IPS DF 6.9 (cell line): ENCODE measurements at regions not wholly inside any gene's neighbourhood (a gene's known extent, or its start where the extent isn't known, plus 50 kb on each side); places are given as distances from the start of the nearest gene placed in this dataset.

Source experiments
- DNase-seq: peaks from one replicate; pipeline ENCODE4 v3.0.0-alpha.2; 2013; ENCODE audit warnings: low read depth, low spot score
- H3K27ac ChIP-seq: one replicate; pipeline ENCODE4 v1.5.1; 2013; ENCODE audit warnings: low read length, control low read depth
- H3K27me3 ChIP-seq: 2 replicates; pipeline ENCODE4 v1.6.1; 2013; ENCODE audit warnings: mild to moderate bottlenecking, low read length; ENCODE audit not compliant: control insufficient read depth, insufficient read depth
- H3K36me3 ChIP-seq: 2 replicates; pipeline ENCODE4 v1.6.1; 2013; ENCODE audit warnings: low read length; ENCODE audit not compliant: control insufficient read depth, insufficient read depth
- H3K4me1 ChIP-seq: 2 replicates; pipeline ENCODE4 v1.6.1; 2013; ENCODE audit warnings: low read length; ENCODE audit not compliant: control insufficient read depth, insufficient read depth
- H3K4me3 ChIP-seq: 2 replicates; pipeline ENCODE4 v1.5.1; 2013; ENCODE audit warnings: mild to moderate bottlenecking, low read length
- H3K9me3 ChIP-seq: 2 replicates; pipeline ENCODE4 v1.6.1; 2013; ENCODE audit warnings: low read length, inconsistent platforms; ENCODE audit not compliant: control insufficient read depth, insufficient read depth
- WGBS: extraction: QIAGEN DNeasy Blood & Tissue Kit; methylation state at CpG from one replicate; pipeline ENCODE4 v1.1.7; 2013; ENCODE audit warnings: mixed read lengths, missing lambda C conversion rate; ENCODE audit not compliant: insufficient read length, insufficient coverage; 5-methylcytosine and 5-hydroxymethylcytosine counted together

DNA sequence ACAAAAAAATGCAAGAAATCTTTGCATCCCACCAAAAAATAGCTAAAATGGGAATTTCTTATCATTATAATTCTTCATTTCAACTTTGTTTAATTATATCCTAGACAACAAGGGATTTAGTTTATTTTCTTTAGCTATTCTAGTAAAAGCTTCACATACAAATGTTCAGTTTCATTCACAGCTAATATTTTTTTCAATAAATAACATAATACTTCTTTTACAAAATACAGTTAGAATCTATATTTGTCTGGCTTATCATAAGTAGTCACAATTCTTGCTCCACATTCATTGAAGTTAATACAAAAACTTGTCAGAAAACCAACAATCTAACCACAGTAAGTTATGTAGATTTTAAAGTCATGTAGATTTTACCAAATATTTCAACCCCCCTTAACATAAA is 414.4 kb downstream of the FAT4 start:
- peaks cover 2% of the 10 kb centered on the region; the same call in 1 of the 2 replicates for H3K4me1 ChIP-seq
- H3K36me3 ChIP-seq: no peaks in the 10 kb centered on the region
- no peak overlapping the region for H3K27ac ChIP-seq
- no peaks in the 10 kb centered on the region for H3K9me3 ChIP-seq
- H3K27me3 ChIP-seq: no peaks in the 10 kb centered on the region
- no peak for DNase-seq
- no peak overlapping the region for H3K4me3 ChIP-seq

DNA sequence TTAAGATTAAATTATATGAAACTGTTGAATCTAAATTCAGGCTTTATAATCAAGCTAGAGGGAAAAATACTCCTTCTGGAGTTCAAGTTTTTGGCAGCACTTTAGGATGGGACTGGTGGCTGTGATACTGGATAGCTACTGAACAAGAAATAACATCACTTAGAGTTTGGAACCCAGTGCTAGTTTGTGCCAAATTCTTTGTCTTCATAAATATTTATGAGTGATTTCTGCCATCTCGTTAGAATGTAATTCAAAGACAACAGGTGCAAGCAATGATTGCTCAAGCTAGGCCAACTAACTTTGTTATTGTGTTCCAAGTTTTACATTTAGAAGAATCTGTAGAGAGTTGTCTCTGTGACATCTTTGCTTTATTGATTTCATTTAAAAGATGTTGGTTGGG is 417.9 kb downstream of the FAT4 start:
- DNase-seq: no peak
- WGBS: no CpG with 5 or more reads among the region's 1 CpG
- Histone ChIP-seq H3K27me3 (no peaks in the 10 kb centered on the region), H3K9me3 (no peaks in the 10 kb centered on the region), H3K4me3 (no peak overlapping the region), H3K36me3 (no peaks in the 10 kb centered on the region), H3K4me1 (peaks cover 2% of the 10 kb centered on the region; the same call in 1 of the 2 replicates), H3K27ac (no peak overlapping the region)

DNA sequence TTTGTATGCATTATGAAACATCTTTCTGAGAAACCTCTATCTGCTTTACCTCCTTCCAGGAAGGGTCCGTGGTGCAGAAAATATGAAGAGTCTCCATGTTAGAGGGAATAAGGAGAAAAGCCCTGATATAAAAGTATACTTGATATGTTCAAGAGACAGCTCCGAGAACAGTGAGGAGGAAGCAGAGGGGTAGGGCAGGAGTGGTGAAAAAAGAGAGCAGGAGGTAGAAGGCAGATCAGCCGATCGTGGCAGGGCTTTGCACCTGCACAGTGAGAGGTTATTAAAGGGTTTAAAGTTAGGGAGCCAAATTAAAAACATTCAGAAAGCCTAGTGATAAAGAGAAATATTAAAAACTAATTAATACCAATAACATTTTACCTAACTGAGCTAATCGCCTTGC is 419.7 kb downstream of the FAT4 start:
- H3K4me3 ChIP-seq: no peak overlapping the region
- WGBS: no CpG with 5 or more reads among the region's 5 CpGs
- H3K4me1 ChIP-seq: peaks cover 1% of the 10 kb centered on the region; the same call in 1 of the 2 replicates
- H3K9me3 ChIP-seq: no peaks in the 10 kb centered on the region
- no peaks in the 10 kb centered on the region for H3K27me3 ChIP-seq
- no peak for DNase-seq
- no peak overlapping the region for H3K27ac ChIP-seq
- H3K36me3 ChIP-seq: no peaks in the 10 kb centered on the region

DNA sequence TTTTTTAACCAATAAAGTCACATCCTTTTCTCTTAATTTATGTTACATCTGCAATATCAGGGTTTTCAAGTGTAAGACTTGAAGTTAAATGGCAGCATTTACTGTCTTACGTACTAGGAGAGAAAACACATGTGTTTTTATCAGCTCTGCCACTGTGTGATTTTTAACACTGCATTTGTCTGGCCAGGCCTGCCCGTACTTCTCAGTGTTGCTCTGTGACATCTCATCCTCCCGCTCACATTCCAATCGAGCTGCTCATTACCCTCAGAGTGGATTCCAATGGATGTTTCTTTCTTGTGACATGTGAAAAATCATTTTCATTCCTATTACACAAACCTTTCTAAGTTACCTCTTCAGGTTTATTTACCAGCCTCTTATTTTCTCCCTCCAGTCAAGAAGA is 420.3 kb downstream of the FAT4 start:
- no peaks in the 10 kb centered on the region for H3K9me3 ChIP-seq

DNA sequence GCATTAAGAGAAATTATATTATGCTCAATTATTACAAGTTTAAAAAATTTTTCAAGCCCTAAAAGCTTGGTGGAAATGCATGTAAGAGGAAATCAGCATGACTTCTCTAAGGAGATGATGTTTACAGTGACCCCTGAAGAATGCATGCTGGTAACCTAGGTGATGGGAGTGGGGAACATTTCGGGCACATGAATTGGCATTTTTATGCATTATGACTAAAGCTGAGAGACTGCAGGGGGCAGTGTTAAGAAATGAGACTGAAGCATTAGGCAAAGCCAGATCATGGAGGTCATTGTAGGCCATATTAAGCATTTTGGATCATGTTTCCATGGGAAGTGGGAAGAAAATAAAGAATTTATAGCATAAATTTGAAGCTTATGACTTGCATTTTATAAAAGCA is 421.3 kb downstream of the FAT4 start:
- no CpG with 5 or more reads among the region's 1 CpG for WGBS
- no peak for DNase-seq
- no peaks in the 10 kb centered on the region for H3K27me3 ChIP-seq
- H3K27ac ChIP-seq: no peak overlapping the region
- H3K9me3 ChIP-seq: no peaks in the 10 kb centered on the region
- no peaks in the 10 kb centered on the region for H3K36me3 ChIP-seq
- H3K4me1 ChIP-seq: no peaks in the 10 kb centered on the region; the same call in 1 of the 2 replicates
- no peak overlapping the region for H3K4me3 ChIP-seq

More for the DNA sequence above, 420.3 kb downstream of the FAT4 start:
- WGBS: no CpG with 5 or more reads among the region's 4 CpGs
- no peak overlapping the region for H3K27ac ChIP-seq
- no peak overlapping the region for H3K4me3 ChIP-seq
- no peaks in the 10 kb centered on the region; the same call in 1 of the 2 replicates for H3K4me1 ChIP-seq
- H3K36me3 ChIP-seq: no peaks in the 10 kb centered on the region
- H3K27me3 ChIP-seq: no peaks in the 10 kb centered on the region
- no peak for DNase-seq

DNA sequence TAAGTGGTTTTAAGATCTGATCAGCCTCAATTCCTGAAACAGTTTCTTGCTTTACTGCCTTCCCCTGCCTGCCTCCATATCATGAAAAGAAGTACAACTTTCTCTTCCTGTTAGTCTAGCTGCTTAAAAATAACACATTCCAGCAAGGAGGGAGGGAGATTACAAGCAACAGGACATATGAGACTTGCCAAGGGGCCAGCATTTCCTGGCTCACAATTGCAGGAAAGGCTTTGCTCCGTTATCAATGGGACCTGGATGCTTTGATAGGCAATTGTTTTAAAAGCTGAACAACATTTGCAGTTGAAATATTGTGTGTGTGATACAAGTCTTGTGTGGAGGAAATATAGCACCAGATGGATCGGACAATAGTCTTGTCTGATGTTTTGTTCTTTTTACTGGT is 425.0 kb downstream of the FAT4 start:
- no CpG with 5 or more reads among the region's 2 CpGs for WGBS
- Histone ChIP-seq H3K27ac (no peak overlapping the region), H3K4me3 (no peak overlapping the region), H3K27me3 (no peaks in the 10 kb centered on the region), H3K36me3 (no peaks in the 10 kb centered on the region), H3K9me3 (no peaks in the 10 kb centered on the region), H3K4me1 (no peaks in the 10 kb centered on the region; the same call in 1 of the 2 replicates)
- DNase-seq: no peak

DNA sequence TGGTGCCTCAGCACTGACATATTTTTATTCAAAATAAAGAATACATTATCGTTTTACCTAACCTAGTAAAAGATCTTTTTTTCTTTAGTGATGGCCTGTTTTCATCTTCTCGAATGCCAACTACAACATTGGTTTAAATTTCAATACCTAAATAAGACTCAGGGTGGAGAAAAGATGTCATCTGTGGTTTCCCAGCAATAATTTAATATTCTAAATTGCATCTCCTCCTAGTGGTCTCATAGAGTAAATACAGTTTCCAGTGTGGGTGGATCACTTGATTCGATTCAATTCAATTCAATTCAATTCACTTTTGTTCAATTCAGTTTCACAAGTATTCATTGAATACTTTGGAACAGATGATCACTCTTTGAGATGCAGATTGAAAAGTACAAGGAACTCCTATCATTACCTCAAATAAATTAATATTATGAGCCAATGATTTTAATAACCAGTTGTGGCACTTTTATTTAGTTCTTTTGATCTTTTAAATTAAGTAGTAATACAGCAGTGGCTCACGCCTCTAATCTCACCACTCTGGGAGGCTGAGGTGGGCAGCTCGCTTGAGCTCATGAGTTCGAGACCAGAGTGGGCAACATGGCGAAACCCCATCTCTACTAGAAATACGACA is 427.2 kb downstream of the FAT4 start:
- Histone ChIP-seq H3K4me3 (no peak overlapping the region), H3K27ac (no peak overlapping the region), H3K27me3 (no peaks in the 10 kb centered on the region), H3K36me3 (no peaks in the 10 kb centered on the region), H3K9me3 (no peaks in the 10 kb centered on the region), H3K4me1 (no peaks in the 10 kb centered on the region)
- no peak for DNase-seq
- no CpG with 5 or more reads among the region's 8 CpGs for WGBS

DNA sequence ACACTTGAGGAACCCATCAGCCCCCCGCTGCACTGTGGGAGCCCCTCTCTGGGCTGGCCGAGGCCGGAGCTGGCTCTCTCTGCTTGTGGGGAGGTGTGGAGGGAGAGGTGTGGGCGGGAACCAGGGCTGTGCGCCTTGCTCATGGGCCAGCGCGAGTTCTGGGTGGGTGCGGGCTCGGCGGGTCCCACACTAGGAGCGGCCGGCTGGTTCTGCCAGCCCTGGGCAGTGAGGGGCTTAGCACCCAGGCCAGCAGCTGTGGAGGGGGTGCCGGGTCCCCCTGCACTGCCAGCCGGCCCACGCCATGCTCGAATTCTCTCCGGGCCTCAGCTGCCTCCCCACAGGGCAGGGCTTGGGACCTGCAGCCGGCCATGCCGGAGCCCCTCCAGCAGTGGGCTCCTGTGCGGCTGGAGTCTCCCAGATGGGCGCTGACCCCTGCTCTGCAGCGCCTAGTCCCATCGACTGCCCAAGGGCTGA is 430.2 kb downstream of the FAT4 start:
- Histone ChIP-seq H3K4me3 (no peak overlapping the region), H3K27ac (no peak overlapping the region), H3K36me3 (no peaks in the 10 kb centered on the region), H3K27me3 (no peaks in the 10 kb centered on the region), H3K9me3 (no peaks in the 10 kb centered on the region), H3K4me1 (no peaks in the 10 kb centered on the region)
- WGBS: no CpG with 5 or more reads among the region's 23 CpGs
- no peak for DNase-seq

DNA sequence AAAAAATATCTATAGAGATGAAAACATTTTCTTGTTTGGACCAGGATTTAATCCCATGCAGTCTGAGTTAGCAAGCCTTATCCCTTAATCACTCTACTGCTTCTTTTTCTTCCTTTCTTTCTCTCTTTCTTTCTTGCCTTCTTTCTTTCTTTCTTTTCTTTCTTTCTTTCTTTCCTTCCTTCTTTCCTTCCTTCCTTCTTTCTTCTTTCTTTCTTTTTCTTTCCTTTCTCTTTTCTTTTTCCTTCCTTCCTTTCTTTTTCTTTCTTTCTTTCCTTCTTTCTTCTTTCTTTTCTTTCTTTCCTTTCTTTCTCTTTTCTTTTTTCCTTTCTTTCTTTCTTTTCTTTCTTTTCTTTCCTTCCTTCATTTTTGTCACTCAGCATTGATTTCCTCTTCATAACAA is 434.6 kb downstream of the FAT4 start:
- Histone ChIP-seq H3K4me3 (no peak overlapping the region), H3K36me3 (no peaks in the 10 kb centered on the region), H3K27me3 (no peaks in the 10 kb centered on the region), H3K9me3 (no peaks in the 10 kb centered on the region), H3K4me1 (no peaks in the 10 kb centered on the region), H3K27ac (no peak overlapping the region)
- no peak for DNase-seq

DNA sequence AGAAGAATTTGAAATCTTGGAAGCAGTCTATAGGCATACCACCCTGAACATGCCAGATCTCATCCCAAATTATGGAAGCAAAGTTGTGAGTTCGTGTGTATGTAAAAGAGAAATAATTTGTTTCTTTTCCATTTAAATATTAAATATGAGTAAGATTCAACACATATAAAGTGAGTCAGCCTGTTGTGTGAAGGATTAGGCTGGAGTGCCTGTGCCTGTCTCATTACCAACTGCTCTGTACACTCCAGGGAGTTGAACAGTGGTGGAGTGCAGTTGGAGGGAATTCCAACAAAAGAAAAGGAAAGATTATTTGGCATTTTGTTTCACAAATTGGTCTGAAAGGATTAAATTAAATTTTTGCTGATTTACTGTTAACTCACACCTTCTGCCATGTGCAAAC is 435.6 kb downstream of the FAT4 start:
- WGBS: no CpG with 5 or more reads among the region's 1 CpG
- no peak for DNase-seq

DNA sequence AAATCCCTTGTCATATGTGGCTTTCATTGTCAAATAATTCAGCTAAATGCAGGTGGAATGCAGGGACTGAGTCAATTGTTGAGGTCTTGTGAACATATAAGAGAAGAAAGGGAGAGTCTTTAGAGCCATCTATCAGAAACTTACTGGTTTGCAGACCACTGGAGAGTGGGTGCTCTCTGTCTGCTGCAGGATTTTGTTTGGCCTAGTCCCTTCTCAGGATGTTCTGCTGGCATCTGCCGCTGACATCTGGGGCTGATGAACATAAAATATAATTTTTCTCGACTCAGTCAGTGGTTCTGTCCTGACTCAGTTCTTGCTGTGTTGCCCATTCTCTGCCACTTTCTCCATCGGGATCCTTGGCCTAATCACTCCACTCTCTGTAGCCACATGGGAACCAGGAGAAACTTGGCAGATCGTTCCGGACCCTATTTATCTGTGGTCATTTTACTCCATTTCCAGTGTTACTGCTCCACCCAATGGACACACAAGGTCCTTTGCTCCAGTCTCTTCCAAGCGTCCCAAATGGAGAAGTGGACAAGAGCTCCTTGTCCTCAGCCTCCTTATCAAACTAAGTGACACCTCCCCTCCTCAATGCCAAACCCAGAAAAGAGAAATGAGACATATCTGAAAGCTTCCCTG is 436.2 kb downstream of the FAT4 start:
- no CpG with 5 or more reads among the region's 6 CpGs for WGBS

More for the DNA sequence above, 435.6 kb downstream of the FAT4 start:
- no peaks in the 10 kb centered on the region for H3K36me3 ChIP-seq
- no peaks in the 10 kb centered on the region for H3K4me1 ChIP-seq
- H3K27ac ChIP-seq: no peak overlapping the region
- no peaks in the 10 kb centered on the region for H3K27me3 ChIP-seq
- no peak overlapping the region for H3K4me3 ChIP-seq
- no peaks in the 10 kb centered on the region for H3K9me3 ChIP-seq

More for the DNA sequence above, 436.2 kb downstream of the FAT4 start:
- no peaks in the 10 kb centered on the region for H3K27me3 ChIP-seq
- no peak overlapping the region for H3K4me3 ChIP-seq
- H3K36me3 ChIP-seq: no peaks in the 10 kb centered on the region
- no peaks in the 10 kb centered on the region for H3K4me1 ChIP-seq
- H3K9me3 ChIP-seq: no peaks in the 10 kb centered on the region
- H3K27ac ChIP-seq: no peak overlapping the region
- no peak for DNase-seq
